C4-2B (cell line): ENCODE measurements at regions not wholly inside any gene's neighbourhood (a gene's known extent, or its start where the extent isn't known, plus 50 kb on each side); places are given as distances from the start of the nearest gene placed in this dataset.

Experiments used
- H3K27ac ChIP-seq: fragments of 450-650 bp; 2 replicates; pipeline ENCODE4 v1.5.1; 2017
- ZFX ChIP-seq: fragments of 450-650 bp; IDR thresholded peaks from 2 replicates; pipeline ENCODE4 v1.6.1; 2017
- TF ChIP-seq, protein P1 (sequence below): fragments of 450-650 bp; conservative IDR thresholded peaks from 2 replicates; pipeline ENCODE4 v1.5.1; 2017; ENCODE audit warnings: mild to moderate bottlenecking

DNA sequence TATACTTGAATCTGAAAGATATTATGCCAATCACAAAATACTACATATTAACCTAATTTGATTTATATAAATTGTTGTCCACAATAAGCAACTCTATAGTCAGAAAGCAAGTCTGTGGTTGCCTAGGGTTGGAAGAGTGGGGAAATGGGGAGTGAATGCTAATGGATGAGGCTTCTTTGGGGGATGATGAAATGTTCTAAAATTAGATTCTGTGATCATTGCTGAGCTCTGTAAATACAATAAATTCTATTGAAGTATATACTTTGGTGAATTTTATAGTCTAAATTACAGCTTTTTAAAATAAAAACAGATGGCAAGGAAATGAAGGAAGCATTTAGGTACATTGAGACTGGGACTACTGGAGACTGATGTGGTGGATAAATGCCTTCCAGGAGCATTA is 275.5 kb downstream of the MBD2 start:
- TF ChIP-seq, protein P1, sequence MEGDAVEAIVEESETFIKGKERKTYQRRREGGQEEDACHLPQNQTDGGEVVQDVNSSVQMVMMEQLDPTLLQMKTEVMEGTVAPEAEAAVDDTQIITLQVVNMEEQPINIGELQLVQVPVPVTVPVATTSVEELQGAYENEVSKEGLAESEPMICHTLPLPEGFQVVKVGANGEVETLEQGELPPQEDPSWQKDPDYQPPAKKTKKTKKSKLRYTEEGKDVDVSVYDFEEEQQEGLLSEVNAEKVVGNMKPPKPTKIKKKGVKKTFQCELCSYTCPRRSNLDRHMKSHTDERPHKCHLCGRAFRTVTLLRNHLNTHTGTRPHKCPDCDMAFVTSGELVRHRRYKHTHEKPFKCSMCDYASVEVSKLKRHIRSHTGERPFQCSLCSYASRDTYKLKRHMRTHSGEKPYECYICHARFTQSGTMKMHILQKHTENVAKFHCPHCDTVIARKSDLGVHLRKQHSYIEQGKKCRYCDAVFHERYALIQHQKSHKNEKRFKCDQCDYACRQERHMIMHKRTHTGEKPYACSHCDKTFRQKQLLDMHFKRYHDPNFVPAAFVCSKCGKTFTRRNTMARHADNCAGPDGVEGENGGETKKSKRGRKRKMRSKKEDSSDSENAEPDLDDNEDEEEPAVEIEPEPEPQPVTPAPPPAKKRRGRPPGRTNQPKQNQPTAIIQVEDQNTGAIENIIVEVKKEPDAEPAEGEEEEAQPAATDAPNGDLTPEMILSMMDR: no peak
- no peak for TF ChIP-seq ZFX
- H3K27ac ChIP-seq: no peak overlapping the region

DNA sequence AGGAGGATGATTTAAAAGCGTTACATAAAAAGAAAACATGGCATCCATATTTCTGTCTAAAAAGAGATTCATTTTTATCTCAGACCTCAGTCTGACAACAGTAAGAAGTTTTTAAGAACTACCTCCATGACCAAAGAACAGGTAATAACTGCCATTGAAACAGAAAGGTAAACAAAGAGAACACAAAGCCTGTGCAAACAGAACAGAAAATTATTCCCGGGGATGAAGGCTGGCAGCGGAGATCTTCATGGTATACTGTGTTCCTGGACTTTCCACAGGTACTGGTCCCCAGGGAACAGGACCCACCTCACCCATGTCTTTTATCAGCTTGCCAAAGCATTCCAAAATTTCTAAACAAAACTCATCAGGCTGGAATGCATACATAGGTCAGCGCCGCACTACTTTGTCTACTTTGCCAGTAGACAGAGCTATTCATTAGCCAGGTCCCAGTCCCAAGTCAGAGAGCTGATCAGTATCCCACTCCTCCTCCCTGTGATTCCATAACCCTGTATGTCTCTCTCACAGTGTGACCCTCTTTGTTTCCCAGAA is 277.3 kb downstream of the MBD2 start:
- no peak overlapping the region for H3K27ac ChIP-seq
- TF ChIP-seq, protein P1: no peak
- TF ChIP-seq ZFX: no peak

DNA sequence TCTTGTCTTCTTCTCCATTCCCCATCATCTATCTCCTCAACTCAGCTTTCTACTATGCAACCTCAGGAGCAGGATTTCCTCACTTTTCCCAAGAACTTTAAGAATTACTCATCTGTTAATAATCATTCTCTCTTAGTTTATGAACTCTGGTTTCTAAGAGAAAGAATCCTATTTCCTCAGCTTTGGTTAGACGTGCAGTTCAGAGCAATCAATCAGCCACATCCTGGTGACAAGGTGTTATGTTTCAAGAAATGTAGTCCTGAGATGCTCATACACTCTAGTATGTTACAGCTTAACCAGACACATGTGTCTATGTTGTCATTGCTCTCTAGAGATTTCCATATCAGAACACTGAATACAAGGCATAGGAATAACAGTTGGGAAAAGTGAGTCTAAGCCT is 277.9 kb downstream of the MBD2 start:
- no peak for TF ChIP-seq ZFX
- TF ChIP-seq, protein P1: no peak
- no peak overlapping the region for H3K27ac ChIP-seq

DNA sequence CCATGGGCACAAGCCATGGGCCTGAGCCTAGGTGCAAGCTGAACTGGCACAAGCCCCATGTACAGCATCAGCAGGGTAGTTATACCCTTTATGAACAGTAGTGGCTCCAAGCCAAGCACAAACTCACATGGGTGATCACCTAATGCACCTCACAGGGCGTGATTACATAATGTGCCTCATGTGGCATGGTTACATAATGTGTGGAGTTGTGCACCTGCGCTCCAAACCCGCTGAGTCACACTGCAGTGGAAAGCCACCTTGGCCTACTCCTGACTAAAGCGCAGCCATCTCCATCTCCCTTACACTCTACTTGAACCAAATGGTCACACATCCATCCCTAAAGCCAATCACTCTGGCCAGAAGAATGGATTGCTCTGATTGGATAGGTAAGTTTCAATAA is 279.7 kb downstream of the MBD2 start:
- H3K27ac ChIP-seq: no peak overlapping the region
- TF ChIP-seq, protein P1: no peak
- TF ChIP-seq ZFX: no peak

DNA sequence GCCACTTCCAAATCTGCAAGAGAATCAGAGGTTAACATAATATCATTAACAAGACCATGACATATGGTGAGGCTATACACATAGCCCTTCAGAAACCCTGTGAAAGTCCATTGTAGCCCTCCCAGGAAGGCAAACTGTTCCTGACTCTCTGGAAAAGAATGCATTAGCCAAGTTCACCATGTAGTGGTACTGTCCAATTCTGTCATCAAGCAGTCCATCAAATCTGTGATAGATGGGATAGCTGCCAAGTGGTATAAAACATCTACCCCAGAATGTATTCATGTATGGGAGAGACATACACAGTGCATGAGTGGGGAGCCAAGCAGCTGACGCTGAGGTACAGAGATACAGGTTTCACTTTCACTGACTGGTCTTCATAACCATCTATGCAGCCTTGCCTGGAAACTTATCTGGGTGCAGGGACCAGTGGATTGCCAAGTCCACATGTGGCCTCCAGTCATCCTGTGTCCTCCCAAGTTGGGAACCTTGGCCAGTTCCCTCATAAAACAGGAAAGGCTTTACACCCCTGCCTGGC is 281.1 kb downstream of the MBD2 start:
- TF ChIP-seq ZFX: no peak
- TF ChIP-seq, protein P1: no peak
- no peak overlapping the region for H3K27ac ChIP-seq

DNA sequence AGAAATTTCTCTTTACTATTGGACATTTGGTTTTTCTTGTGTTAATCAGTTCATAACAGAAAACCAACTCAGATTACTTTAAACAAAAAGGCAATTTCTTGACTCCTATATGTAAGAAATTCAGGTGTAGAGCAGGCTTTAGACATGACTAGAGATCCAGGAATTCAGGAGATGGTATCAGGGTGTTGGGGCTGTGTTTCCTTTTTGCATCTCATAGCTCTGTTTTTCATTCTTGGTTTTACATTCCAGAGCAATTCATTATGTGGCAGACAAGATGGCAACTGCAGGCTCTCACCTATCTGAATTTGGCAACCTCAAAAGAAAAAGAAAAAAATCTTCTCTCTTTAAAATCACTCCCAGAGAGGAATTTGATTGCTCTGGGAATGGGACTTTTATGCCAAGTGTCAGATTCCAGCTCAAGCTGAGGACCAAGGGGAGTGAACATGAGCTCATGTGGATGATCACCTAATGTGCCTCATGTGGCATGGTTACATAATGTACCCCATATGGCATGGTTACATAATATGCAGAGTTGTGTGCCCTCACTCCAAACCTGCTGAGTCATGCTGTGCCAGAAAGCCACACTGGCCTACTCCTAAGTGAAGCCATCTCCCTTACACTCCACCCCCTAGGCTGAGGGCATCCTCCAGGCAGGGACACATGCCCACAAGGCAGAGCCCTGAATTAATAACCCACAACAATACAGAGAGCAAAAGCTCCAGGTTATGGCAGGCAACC is 282.7 kb downstream of the MBD2 start:
- no peak overlapping the region for H3K27ac ChIP-seq

DNA sequence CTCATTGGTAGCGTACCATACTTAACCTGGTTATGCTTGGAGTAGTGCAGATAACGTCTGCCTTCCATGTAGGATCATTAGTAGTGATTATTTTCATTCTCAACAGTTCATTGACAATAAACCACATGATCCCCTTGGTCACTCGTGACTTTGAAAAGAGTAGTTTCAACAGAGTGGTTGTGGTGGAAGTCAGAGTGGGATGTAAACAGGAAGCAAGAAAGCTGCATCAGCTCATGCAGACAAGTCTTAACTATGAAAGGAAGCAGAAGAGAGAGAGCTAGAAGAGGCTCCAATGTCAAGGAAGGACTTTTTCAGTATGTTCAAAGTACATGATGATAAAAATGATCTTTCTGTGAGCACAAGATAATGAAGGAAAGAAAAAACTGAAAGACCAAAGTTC is 287.4 kb downstream of the MBD2 start:
- TF ChIP-seq, protein P1: no peak
- no peak for TF ChIP-seq ZFX
- H3K27ac ChIP-seq: no peak overlapping the region

More for the DNA sequence above, 282.7 kb downstream of the MBD2 start:
- TF ChIP-seq, protein P1: no peak
- no peak for TF ChIP-seq ZFX
